ENCODE measurements at regions not wholly inside any gene's neighbourhood (a gene's known extent, or its start where the extent isn't known, plus 50 kb on each side); places are given as distances from the start of the nearest gene placed in this dataset.
A peak's percentile ranks its signal among the peaks of the same experiment; 100 is the strongest.

GRCh38 chr1:232504651-232505050 is 125.3 kb downstream of the SIPA1L2 start:
- Histone ChIP-seq H3K27me3 (no peaks in the 10 kb centered on the region), H3K4me1 (peaks cover 18% of the 10 kb centered on the region), H3K4me3 (no peak overlapping the region), H3K27ac (no peak overlapping the region), H3K36me3 (no peaks in the 10 kb centered on the region), H3K9me3 (no peaks in the 10 kb centered on the region)
- TF ChIP-seq, protein P1, sequence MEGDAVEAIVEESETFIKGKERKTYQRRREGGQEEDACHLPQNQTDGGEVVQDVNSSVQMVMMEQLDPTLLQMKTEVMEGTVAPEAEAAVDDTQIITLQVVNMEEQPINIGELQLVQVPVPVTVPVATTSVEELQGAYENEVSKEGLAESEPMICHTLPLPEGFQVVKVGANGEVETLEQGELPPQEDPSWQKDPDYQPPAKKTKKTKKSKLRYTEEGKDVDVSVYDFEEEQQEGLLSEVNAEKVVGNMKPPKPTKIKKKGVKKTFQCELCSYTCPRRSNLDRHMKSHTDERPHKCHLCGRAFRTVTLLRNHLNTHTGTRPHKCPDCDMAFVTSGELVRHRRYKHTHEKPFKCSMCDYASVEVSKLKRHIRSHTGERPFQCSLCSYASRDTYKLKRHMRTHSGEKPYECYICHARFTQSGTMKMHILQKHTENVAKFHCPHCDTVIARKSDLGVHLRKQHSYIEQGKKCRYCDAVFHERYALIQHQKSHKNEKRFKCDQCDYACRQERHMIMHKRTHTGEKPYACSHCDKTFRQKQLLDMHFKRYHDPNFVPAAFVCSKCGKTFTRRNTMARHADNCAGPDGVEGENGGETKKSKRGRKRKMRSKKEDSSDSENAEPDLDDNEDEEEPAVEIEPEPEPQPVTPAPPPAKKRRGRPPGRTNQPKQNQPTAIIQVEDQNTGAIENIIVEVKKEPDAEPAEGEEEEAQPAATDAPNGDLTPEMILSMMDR (IDR thresholded peaks at IDR 0.05), result no peak
- ATAC-seq (no peak), DNase-seq (no peak)
- intact Hi-C loops (cut with DNase I), result no loop called here

DNA sequence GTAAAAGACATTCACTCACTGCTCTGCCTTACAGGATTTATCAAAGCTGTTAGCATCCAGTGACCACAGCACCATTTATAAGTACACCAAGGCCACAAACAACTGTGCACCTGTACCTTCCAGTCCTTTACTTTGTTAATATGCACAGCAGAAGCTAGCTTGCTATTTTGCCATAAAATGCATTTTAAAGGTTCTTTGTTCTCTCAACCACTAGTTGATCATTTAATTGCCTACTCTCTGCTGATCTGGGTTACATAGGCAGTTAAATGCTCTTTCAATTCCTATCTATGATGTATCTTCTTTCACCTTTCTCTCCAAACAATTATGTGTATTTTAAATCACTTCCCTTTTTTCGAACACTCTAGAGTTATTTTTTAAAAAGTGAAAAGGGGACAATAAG is 126.4 kb downstream of the SIPA1L2 start:
- H3K36me3 ChIP-seq, result no peaks in the 10 kb centered on the region
- TF ChIP-seq, protein P1 (IDR thresholded peaks at IDR 0.05), result no peak
- H3K9me3 ChIP-seq, result no peaks in the 10 kb centered on the region
- ATAC-seq, result no peak
- intact Hi-C loops (cut with DNase I), result no loop called here
- H3K27ac ChIP-seq, result no peak overlapping the region
- no peak overlapping the region for H3K4me3 ChIP-seq
- no peaks in the 10 kb centered on the region for H3K27me3 ChIP-seq
- DNase-seq, result no peak
- peaks cover 8% of the 10 kb centered on the region for H3K4me1 ChIP-seq

- intact Hi-C loops (cut with DNase I), result no loop called here
- Histone ChIP-seq H3K36me3 (no peaks in the 10 kb centered on the region), H3K27me3 (no peaks in the 10 kb centered on the region), H3K9me3 (no peaks in the 10 kb centered on the region), H3K4me1 (peaks cover 5% of the 10 kb centered on the region), H3K4me3 (no peak overlapping the region), H3K27ac (no peak overlapping the region)
- TF ChIP-seq, protein P1 (IDR thresholded peaks at IDR 0.05), result no peak
- ATAC-seq (no peak), DNase-seq (no peak)
Measured at GRCh38 chr1:232501854-232502253, 128.1 kb downstream of the SIPA1L2 start.

DNA sequence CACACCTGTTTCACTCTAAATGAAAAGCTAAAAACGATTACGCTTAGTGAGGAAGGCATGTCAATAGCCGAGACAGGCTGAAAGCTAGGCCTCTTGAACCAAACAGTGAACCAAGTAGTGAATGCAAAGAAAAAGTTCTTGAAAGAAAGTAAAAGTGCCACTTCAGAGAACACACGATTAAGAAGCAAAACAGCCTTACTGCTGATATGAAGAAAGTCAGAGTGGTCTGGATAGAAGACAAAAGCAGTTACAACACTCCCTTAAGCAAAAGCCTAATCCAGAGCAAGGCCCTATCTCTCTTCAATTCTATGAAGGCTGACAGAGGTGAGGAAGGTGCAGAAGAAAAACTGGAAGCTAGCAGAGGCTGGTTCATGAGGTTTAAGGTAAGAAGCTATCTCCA is 130.7 kb downstream of the SIPA1L2 start:
- intact Hi-C loops (cut with DNase I), result no loop called here
- H3K4me1 ChIP-seq, result peaks cover 5% of the 10 kb centered on the region
- DNase-seq (no peak), ATAC-seq (no peak)
- H3K9me3 ChIP-seq, result no peaks in the 10 kb centered on the region
- H3K4me3 ChIP-seq, result no peak overlapping the region
- H3K27ac ChIP-seq, result no peak overlapping the region
- H3K27me3 ChIP-seq, result no peaks in the 10 kb centered on the region
- no peaks in the 10 kb centered on the region for H3K36me3 ChIP-seq
- TF ChIP-seq, protein P1 (IDR thresholded peaks at IDR 0.05), result no peak

- peak; percentile 22 for ATAC-seq
- no peak for DNase-seq
- Histone ChIP-seq H3K9me3 (no peaks in the 10 kb centered on the region), H3K27ac (no peak overlapping the region), H3K27me3 (no peaks in the 10 kb centered on the region), H3K4me3 (no peak overlapping the region), H3K36me3 (peaks cover 13% of the 10 kb centered on the region), H3K4me1 (no peaks in the 10 kb centered on the region)
- intact Hi-C loops (cut with DNase I), result no loop called here
- TF ChIP-seq, protein P1 (IDR thresholded peaks at IDR 0.05), result no peak
Measured at GRCh38 chr1:232493869-232494268, 136.1 kb downstream of the SIPA1L2 start.

DNA sequence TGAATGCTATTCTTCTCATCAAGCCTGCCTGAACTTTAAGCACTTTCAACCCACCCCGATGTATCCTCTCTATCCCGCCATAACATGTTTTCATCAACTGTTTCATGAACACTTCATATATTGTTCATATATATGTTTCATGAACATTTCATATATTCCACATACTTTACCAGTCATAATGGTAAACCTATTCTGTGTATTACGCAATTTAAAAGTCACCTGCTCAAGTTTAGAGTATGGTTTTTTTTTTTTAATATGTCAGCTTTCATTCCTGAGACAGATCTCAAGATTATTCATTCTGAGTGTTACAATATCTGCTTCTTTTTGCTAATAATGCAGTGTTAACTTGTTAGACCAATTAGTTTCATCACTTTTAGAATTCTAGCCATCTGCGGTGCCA is 140.7 kb downstream of the SIPA1L2 start:
- H3K4me3 ChIP-seq, result no peak overlapping the region
- DNase-seq, result no peak
- intact Hi-C loops (cut with DNase I), result no loop called here
- TF ChIP-seq, protein P1 (IDR thresholded peaks at IDR 0.05), result no peak
- no peaks in the 10 kb centered on the region for H3K27me3 ChIP-seq
- ATAC-seq, result no peak
- no peaks in the 10 kb centered on the region for H3K9me3 ChIP-seq
- peaks cover 24% of the 10 kb centered on the region for H3K36me3 ChIP-seq
- H3K4me1 ChIP-seq, result no peaks in the 10 kb centered on the region
- H3K27ac ChIP-seq, result no peak overlapping the region

Data from upper lobe of right lung (tissue), 1 donor.